ENCODE measurements at regions not wholly inside any gene's neighbourhood (a gene's known extent, or its start where the extent isn't known, plus 50 kb on each side); places are given as distances from the start of the nearest gene placed in this dataset.
A peak's percentile ranks its signal among the peaks of the same experiment; 100 is the strongest.

- H3K4me3 ChIP-seq, result no peak overlapping the region
- H3K27ac ChIP-seq, result no peak overlapping the region
- no peaks in the 10 kb centered on the region for H3K36me3 ChIP-seq
- no peaks in the 10 kb centered on the region for H3K9me3 ChIP-seq
- ATAC-seq (no peak), FAIRE-seq (no peak), DNase-seq (no peak)
- WGBS, 2 donors, result 79 to 87% methylated on average over 15 of the region's 15 CpGs
- H3K4me1 ChIP-seq, result no peaks in the 10 kb centered on the region
- H3K27me3 ChIP-seq, result no peaks in the 10 kb centered on the region
- TF ChIP-seq CTCF (IDR thresholded peaks at IDR 0.05), result no peak
- intact Hi-C loops (cut with DNase I), result no loop called here
Measured at GRCh38 chr2:234797566-234798250, 154.1 kb upstream of the SH3BP4 start.

- Histone ChIP-seq H3K27ac (no peak overlapping the region), H3K4me1 (no peaks in the 10 kb centered on the region), H3K36me3 (no peaks in the 10 kb centered on the region), H3K27me3 (no peaks in the 10 kb centered on the region), H3K4me3 (no peak overlapping the region), H3K9me3 (no peaks in the 10 kb centered on the region)
- ATAC-seq (peak in 1 of 4 donors; percentile 34), DNase-seq (no peak), FAIRE-seq (no peak)
- no peak for TF ChIP-seq CTCF (IDR thresholded peaks at IDR 0.05)
- intact Hi-C loops (cut with DNase I), result no loop called here
- 81 to 83% methylated on average over 8 of the region's 8 CpGs for WGBS, 2 donors
Measured at GRCh38 chr2:234796045-234796591, 155.7 kb upstream of the SH3BP4 start.

- no peaks in the 10 kb centered on the region for H3K36me3 ChIP-seq
- ATAC-seq, result peak in 3 of 4 donors; percentile 49 to 71 (median 61)
- intact Hi-C loops (cut with DNase I), result no loop called here
- no peaks in the 10 kb centered on the region for H3K9me3 ChIP-seq
- 43 to 46% methylated on average over 6 of the region's 6 CpGs for WGBS, 2 donors
- no peak for DNase-seq
- no peaks in the 10 kb centered on the region for H3K27me3 ChIP-seq
- H3K4me1 ChIP-seq, result no peaks in the 10 kb centered on the region
- H3K4me3 ChIP-seq, result no peak overlapping the region
- no peak overlapping the region for H3K27ac ChIP-seq
- FAIRE-seq, result no peak
- TF ChIP-seq CTCF (IDR thresholded peaks at IDR 0.05), result no peak
Measured at GRCh38 chr2:234795272-234795920, 156.4 kb upstream of the SH3BP4 start.

GRCh38 chr2:234794866-234795265, 157.0 kb upstream of the SH3BP4 start:
- Histone ChIP-seq H3K27me3 (no peaks in the 10 kb centered on the region), H3K36me3 (no peaks in the 10 kb centered on the region), H3K9me3 (no peaks in the 10 kb centered on the region), H3K4me1 (no peaks in the 10 kb centered on the region), H3K4me3 (no peak overlapping the region), H3K27ac (no peak overlapping the region)
- ATAC-seq (no peak), DNase-seq (no peak), FAIRE-seq (no peak)
- WGBS, 2 donors, result 93 to 98% methylated on average over 8 of the region's 8 CpGs
- no peak for TF ChIP-seq CTCF (IDR thresholded peaks at IDR 0.05)
- intact Hi-C loops (cut with DNase I), result no loop called here

Measured in pancreas (tissue), 10 donors.